ENCODE measurements at regions not wholly inside any gene's neighbourhood (a gene's known extent, or its start where the extent isn't known, plus 50 kb on each side); places are given as distances from the start of the nearest gene placed in this dataset.

DNA sequence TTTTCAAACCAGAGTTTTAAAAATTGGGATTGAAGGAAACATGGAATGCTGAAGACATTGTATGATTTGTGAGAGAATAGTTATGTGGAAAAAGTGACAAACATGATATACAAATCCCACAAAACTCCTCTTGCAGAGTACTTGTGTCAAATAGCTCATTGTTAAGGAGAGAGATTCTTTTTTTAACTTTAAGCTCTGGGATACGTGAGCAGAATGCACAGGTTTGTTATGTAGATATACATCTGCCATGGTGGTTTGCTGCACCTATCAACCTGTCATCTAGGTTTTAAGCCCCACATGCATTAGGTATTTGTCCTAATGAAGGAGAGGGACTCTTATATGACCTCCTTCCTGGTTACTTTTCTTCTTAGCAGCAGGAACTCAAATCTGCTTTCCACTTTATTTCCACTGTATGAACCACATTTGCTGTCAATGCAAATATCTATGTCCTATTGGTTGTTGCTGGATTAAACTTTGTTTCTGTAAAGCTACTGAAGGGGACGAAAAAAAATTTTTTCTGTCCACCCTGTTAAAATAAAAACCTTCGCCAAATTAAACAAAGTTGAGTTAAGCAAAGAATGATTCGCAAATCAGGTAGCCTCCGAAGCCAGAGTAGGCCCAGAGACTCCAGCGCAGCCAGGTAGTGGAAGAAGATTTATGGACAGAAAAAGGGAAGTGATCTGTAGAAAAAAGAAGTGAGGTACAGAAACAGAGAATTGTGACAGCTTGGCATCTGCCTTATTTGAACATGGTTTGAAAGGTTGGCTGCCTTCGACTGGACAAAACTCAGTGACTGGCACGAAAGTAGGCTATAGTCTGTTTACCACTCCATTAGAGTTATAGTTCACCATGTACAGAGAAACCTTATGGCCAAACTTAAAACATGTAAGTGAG is 430.1 kb upstream of the CHST9 start:
- TF ChIP-seq POLR2A (IDR thresholded peaks at IDR 0.05) (no peak), POLR2AphosphoS5 (IDR thresholded peaks at IDR 0.05) (no peak)
- TF ChIP-seq, protein P1, sequence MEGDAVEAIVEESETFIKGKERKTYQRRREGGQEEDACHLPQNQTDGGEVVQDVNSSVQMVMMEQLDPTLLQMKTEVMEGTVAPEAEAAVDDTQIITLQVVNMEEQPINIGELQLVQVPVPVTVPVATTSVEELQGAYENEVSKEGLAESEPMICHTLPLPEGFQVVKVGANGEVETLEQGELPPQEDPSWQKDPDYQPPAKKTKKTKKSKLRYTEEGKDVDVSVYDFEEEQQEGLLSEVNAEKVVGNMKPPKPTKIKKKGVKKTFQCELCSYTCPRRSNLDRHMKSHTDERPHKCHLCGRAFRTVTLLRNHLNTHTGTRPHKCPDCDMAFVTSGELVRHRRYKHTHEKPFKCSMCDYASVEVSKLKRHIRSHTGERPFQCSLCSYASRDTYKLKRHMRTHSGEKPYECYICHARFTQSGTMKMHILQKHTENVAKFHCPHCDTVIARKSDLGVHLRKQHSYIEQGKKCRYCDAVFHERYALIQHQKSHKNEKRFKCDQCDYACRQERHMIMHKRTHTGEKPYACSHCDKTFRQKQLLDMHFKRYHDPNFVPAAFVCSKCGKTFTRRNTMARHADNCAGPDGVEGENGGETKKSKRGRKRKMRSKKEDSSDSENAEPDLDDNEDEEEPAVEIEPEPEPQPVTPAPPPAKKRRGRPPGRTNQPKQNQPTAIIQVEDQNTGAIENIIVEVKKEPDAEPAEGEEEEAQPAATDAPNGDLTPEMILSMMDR (IDR thresholded peaks at IDR 0.05 in 8 of 11, conservative IDR thresholded peaks at IDR 0.05 in 3 of 11) = no peak

Measured in spleen (tissue), 7 donors.